ENCODE measurements at regions not wholly inside any gene's neighbourhood (a gene's known extent, or its start where the extent isn't known, plus 50 kb on each side); places are given as distances from the start of the nearest gene placed in this dataset.

DNA sequence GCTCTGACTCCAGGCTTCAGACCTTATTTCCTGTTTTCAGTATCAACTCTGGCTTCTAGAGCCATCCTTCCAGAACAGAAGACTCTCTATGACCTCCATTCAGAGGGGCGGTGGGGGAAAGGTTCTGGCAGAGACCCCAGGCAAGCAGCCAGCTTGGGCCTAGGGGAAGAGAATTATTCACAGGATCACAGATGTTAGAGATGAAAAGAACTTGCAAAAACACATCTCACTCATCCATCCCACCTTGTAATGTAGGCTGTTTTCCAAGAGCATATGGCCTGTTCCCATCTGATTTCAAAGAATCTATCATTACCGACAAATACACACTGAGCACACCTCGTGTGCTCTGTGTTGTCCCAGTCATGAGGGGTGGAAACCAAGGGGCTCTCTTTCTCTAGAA is 131.9 kb downstream of the GRIN2B start:
- ChIA-PET CTCF (no interaction called here), RAD21 (ENCODE audit: low non-redundant PET in 1 of 2, low total read pairs in 2 of 2, uncharacterized antibody in 2 of 2, unreplicated experiment in 2 of 2) (no interaction called here), POLR2A (no interaction called here)
- Histone ChIP-seq H3K36me3 (ENCODE audit: control insufficient read depth in 1 of 2, insufficient read depth in 2 of 2, low read length in 2 of 2) (no peaks in the 10 kb centered on the region), H3K9ac (ENCODE audit: low read length) (no peak overlapping the region), H3K27ac (ENCODE audit: low read depth, low read length) (no peak overlapping the region), H3K9me3 (ENCODE audit: control insufficient read depth in 1 of 2, insufficient read depth in 1 of 2, low read depth in 1 of 2, low read length in 2 of 2) (no peaks in the 10 kb centered on the region), H3K4me2 (ENCODE audit: low read length) (no peak overlapping the region), H2AFZ (ENCODE audit: low read depth, low read length, poor library complexity, severe bottlenecking) (no peak overlapping the region), H3K4me3 (replicated peaks in 1 of 2; ENCODE audit: low read depth in 1 of 2, low read length in 2 of 2) (no peak overlapping the region), H3K27me3 (ENCODE audit: insufficient read depth, low read length) (no peaks in the 10 kb centered on the region), H3K4me1 (ENCODE audit: control insufficient read depth in 1 of 2, insufficient read depth in 2 of 2, low read length in 2 of 2) (no peaks in the 10 kb centered on the region), H3K9me2 (ENCODE audit: insufficient read depth) (no peaks in the 10 kb centered on the region), H3K79me2 (ENCODE audit: insufficient read depth, low read length) (no peaks in the 10 kb centered on the region), H4K20me1 (ENCODE audit: insufficient read depth) (no peaks in the 10 kb centered on the region)
- ATAC-seq, result no peak
- no peak for TF ChIP-seq CBX3 (IDR thresholded peaks at IDR 0.05; ENCODE audit: low read depth)
- TF ChIP-seq POLR2AphosphoS5 (IDR thresholded peaks at IDR 0.05; ENCODE audit: low read depth, low read length), result no peak
- TF ChIP-seq, protein P1, sequence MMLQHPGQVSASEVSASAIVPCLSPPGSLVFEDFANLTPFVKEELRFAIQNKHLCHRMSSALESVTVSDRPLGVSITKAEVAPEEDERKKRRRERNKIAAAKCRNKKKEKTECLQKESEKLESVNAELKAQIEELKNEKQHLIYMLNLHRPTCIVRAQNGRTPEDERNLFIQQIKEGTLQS (IDR thresholded peaks at IDR 0.05), result no peak
- TF ChIP-seq ZNF274 (IDR thresholded peaks at IDR 0.05; ENCODE audit: low read depth, low read length), result no peak
- no peak for TF ChIP-seq FOSL1 (IDR thresholded peaks at IDR 0.05; ENCODE audit: low read depth)
- TF ChIP-seq, protein P2, sequence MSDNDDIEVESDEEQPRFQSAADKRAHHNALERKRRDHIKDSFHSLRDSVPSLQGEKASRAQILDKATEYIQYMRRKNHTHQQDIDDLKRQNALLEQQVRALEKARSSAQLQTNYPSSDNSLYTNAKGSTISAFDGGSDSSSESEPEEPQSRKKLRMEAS (IDR thresholded peaks at IDR 0.05), result no peak
- no TSS peak for BruUV-seq (replicated peaks)
- no peak for DNase-seq (ENCODE audit: low read depth, low spot score)
- intact Hi-C loops (cut with micrococcal nuclease), result no loop called here

DNA sequence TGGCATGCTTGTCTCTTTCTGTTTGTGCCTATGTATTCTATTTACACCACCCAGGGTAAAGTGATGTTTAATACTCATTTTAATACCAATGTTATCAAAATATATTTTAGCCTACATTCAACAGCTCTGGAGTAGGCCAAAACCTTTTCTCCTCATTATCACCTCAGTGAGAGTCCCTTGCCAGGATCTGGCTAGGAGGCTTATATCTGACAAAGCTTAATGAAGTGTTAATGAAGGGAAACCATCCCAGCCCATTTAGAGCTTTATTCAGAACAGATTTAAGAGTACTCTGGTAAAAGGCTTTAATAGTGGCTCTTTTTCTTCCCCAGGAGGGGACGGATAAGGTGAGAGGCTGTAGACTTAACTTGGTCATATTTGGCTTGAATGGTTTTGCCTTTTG is 137.6 kb downstream of the GRIN2B start:
- RAD21 ChIA-PET (ENCODE audit: low non-redundant PET in 1 of 2, low total read pairs in 2 of 2, uncharacterized antibody in 2 of 2, unreplicated experiment in 2 of 2), result no interaction called here
- H3K4me1 ChIP-seq (ENCODE audit: control insufficient read depth in 1 of 2, insufficient read depth in 2 of 2, low read length in 2 of 2), result no peaks in the 10 kb centered on the region

More for the DNA sequence above, 137.6 kb downstream of the GRIN2B start:
- TF ChIP-seq RAD21 (IDR thresholded peaks at IDR 0.05; ENCODE audit: low read depth) (no peak), EGR1 (IDR thresholded peaks at IDR 0.05; ENCODE audit: low read depth) (no peak), ZNF274 (IDR thresholded peaks at IDR 0.05; ENCODE audit: low read depth, low read length) (no peak), CEBPB (IDR thresholded peaks at IDR 0.05; ENCODE audit: low read depth) (no peak), CBX3 (IDR thresholded peaks at IDR 0.05; ENCODE audit: low read depth) (no peak)
- TF ChIP-seq, protein P1 (IDR thresholded peaks at IDR 0.05), result no peak
- ChIA-PET CTCF (interaction anchor here (0.9 kb wide), 1 partner anchor 20 kb away, joined by 4 read pairs; no protein-coding TSS in a partner anchor), POLR2A (no interaction called here)
- Histone ChIP-seq H3K27ac (ENCODE audit: low read depth, low read length) (no peak overlapping the region), H3K4me2 (ENCODE audit: low read length) (no peak overlapping the region), H3K27me3 (ENCODE audit: insufficient read depth, low read length) (no peaks in the 10 kb centered on the region), H3K36me3 (ENCODE audit: control insufficient read depth in 1 of 2, insufficient read depth in 2 of 2, low read length in 2 of 2) (no peaks in the 10 kb centered on the region), H3K9me2 (ENCODE audit: insufficient read depth) (no peaks in the 10 kb centered on the region), H3K9me3 (ENCODE audit: control insufficient read depth in 1 of 2, insufficient read depth in 1 of 2, low read depth in 1 of 2, low read length in 2 of 2) (no peaks in the 10 kb centered on the region), H3K79me2 (ENCODE audit: insufficient read depth, low read length) (no peaks in the 10 kb centered on the region), H4K20me1 (ENCODE audit: insufficient read depth) (no peaks in the 10 kb centered on the region), H2AFZ (ENCODE audit: low read depth, low read length, poor library complexity, severe bottlenecking) (no peak overlapping the region), H3K4me3 (replicated peaks in 1 of 2; ENCODE audit: low read depth in 1 of 2, low read length in 2 of 2) (no peak overlapping the region), H3K9ac (ENCODE audit: low read length) (no peak overlapping the region)
- ATAC-seq (no peak), DNase-seq (ENCODE audit: low read depth, low spot score) (no peak)
- intact Hi-C loops (cut with micrococcal nuclease), result no loop called here
- BruUV-seq (replicated peaks), result no TSS peak

All from HCT116 (cell line).